PFSK-1 (cell line): ENCODE measurements at regions not wholly inside any gene's neighbourhood (a gene's known extent, or its start where the extent isn't known, plus 50 kb on each side); places are given as distances from the start of the nearest gene placed in this dataset.

Source experiments
- FOXP2 ChIP-seq: optimal IDR thresholded peaks from 2 replicates; pipeline ENCODE3; 2011; ENCODE audit warnings: borderline replicate concordance, control low read depth, inconsistent platforms; ENCODE audit not compliant: insufficient read depth; ENCODE audit errors: extremely low read length, extremely low read depth
- POLR2AphosphoS5 ChIP-seq: IDR thresholded peaks from 2 replicates; pipeline ENCODE4 v1.6.1; 2012; ENCODE audit warnings: low read depth, mild to moderate bottlenecking, control low read depth, low read length, moderate library complexity
- SIN3A ChIP-seq: IDR thresholded peaks from 2 replicates; pipeline ENCODE4 v1.6.1; 2012; ENCODE audit warnings: mild to moderate bottlenecking, low read length, moderate library complexity, borderline replicate concordance; ENCODE audit not compliant: insufficient read depth
- TAF1 ChIP-seq: IDR thresholded peaks from 2 replicates; pipeline ENCODE4 v1.6.1; 2012; ENCODE audit warnings: low read length, control low read depth, borderline replicate concordance; ENCODE audit not compliant: insufficient read depth
- TF ChIP-seq, protein P1 (sequence below), 2 experiments: IDR thresholded peaks; 2 replicates each; pipeline versions ENCODE4 v1.6.1 to v1.8.0; 2011 to 2012; ENCODE audit warnings: low read depth in 2 of 2, low read length in 2 of 2, control low read depth in 1 of 2, inconsistent platforms in 1 of 2, mild to moderate bottlenecking in 1 of 2, moderate library complexity in 1 of 2; ENCODE audit not compliant: insufficient read depth in 1 of 2

DNA sequence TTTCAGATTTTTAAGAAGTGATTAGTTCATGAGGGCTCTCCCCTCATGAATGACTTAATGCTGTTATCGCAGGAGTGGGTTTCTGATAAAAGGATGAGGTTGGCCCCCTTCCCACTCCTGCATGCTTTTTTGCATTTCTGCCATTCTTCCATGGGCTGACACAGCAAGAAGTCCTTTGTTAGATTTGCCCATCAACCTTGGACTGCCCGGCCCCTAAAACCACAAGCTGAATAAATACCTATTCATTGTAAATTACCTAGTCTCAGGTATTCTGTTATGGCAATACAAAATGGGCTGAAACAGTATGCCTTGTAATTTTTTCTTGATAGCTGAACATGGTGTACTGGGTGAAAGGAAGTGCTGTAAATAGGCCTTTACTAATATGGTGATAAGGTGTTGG, 72.7 kb upstream of the DPH5 start:
- TF ChIP-seq TAF1 (no peak), SIN3A (no peak), FOXP2 (no peak), POLR2AphosphoS5 (no peak)
- TF ChIP-seq, protein P1, sequence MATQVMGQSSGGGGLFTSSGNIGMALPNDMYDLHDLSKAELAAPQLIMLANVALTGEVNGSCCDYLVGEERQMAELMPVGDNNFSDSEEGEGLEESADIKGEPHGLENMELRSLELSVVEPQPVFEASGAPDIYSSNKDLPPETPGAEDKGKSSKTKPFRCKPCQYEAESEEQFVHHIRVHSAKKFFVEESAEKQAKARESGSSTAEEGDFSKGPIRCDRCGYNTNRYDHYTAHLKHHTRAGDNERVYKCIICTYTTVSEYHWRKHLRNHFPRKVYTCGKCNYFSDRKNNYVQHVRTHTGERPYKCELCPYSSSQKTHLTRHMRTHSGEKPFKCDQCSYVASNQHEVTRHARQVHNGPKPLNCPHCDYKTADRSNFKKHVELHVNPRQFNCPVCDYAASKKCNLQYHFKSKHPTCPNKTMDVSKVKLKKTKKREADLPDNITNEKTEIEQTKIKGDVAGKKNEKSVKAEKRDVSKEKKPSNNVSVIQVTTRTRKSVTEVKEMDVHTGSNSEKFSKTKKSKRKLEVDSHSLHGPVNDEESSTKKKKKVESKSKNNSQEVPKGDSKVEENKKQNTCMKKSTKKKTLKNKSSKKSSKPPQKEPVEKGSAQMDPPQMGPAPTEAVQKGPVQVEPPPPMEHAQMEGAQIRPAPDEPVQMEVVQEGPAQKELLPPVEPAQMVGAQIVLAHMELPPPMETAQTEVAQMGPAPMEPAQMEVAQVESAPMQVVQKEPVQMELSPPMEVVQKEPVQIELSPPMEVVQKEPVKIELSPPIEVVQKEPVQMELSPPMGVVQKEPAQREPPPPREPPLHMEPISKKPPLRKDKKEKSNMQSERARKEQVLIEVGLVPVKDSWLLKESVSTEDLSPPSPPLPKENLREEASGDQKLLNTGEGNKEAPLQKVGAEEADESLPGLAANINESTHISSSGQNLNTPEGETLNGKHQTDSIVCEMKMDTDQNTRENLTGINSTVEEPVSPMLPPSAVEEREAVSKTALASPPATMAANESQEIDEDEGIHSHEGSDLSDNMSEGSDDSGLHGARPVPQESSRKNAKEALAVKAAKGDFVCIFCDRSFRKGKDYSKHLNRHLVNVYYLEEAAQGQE (IDR thresholded peaks at IDR 0.05; ENCODE audit: insufficient read depth in 1 of 2, low read depth in 2 of 2, low read length in 2 of 2): no peak

DNA sequence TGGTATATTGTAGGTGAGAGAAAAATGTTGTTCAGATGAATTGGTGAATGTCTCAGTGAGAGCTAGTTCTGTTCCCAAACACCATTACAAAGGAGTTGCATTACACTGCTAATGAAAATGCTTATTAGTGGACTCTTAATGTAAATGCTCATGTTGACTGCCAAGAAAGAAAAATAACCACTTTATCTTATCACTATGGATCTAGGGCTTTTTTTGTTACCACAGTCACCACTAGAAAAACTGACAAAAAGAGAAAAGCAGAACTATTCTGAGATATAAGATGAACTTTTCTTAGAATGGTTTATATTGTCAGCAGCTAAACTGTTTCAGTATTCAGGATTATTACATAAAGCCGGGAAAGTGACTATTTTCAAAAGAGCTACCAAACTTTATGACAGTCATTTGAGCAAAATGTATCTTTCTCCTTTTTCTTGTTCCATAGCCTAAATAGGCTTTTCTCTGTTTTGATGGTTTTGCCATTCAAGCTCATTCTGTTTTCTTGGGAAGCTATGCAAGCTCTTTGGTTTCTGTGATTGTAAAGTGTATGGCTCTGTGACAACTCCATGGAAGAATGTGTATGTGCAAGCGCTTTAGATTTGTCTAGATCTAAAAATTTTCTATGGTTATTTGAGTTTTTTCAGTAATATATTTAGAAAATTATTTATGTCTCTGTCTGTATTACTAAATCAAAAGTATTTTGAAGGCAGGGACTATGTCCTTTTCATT, 64.2 kb upstream of the DPH5 start:
- no peak for TF ChIP-seq POLR2AphosphoS5
- TF ChIP-seq, protein P1 (IDR thresholded peaks at IDR 0.05; ENCODE audit: insufficient read depth in 1 of 2, low read depth in 2 of 2, low read length in 2 of 2): no peak
- no peak for TF ChIP-seq SIN3A
- no peak for TF ChIP-seq FOXP2
- no peak for TF ChIP-seq TAF1

- TF ChIP-seq POLR2AphosphoS5: no peak
- no peak for TF ChIP-seq FOXP2
- TF ChIP-seq, protein P1 (IDR thresholded peaks at IDR 0.05; ENCODE audit: insufficient read depth in 1 of 2, low read depth in 2 of 2, low read length in 2 of 2): no peak
- TF ChIP-seq SIN3A: no peak
- TF ChIP-seq TAF1: no peak
Observed at GRCh38 chr1:101088431-101088830, 62.8 kb upstream of the DPH5 start.

GRCh38 chr1:101086783-101087182, 61.2 kb upstream of the DPH5 start:
- TF ChIP-seq, protein P1 (IDR thresholded peaks at IDR 0.05; ENCODE audit: insufficient read depth in 1 of 2, low read depth in 2 of 2, low read length in 2 of 2): no peak
- TF ChIP-seq TAF1 (no peak), FOXP2 (no peak), POLR2AphosphoS5 (no peak), SIN3A (no peak)
